ENCODE measurements at regions not wholly inside any gene's neighbourhood (a gene's known extent, or its start where the extent isn't known, plus 50 kb on each side); places are given as distances from the start of the nearest gene placed in this dataset.
A peak's percentile ranks its signal among the peaks of the same experiment; 100 is the strongest.

GRCh38 chr6:42512579-42512978, 51.2 kb upstream of the UBR2 start:
- FAIRE-seq (no peak), DNase-seq (ENCODE audit: insufficient read length, low spot score) (no peak)
- no peak for TF ChIP-seq POLR2A (IDR thresholded peaks at IDR 0.05; ENCODE audit: low read depth, low read length)

- no peak for TF ChIP-seq POLR2A (IDR thresholded peaks at IDR 0.05; ENCODE audit: low read depth, low read length)
- DNase-seq (ENCODE audit: insufficient read length, low spot score), result no peak
- peak; percentile 65 for FAIRE-seq
These were observed 51.9 kb upstream of the UBR2 start for GRCh38 chr6:42511803-42512422.

GRCh38 chr6:42510795-42511194, 53.0 kb upstream of the UBR2 start:
- DNase-seq (ENCODE audit: insufficient read length, low spot score), result no peak
- no peak for FAIRE-seq
- TF ChIP-seq POLR2A (IDR thresholded peaks at IDR 0.05; ENCODE audit: low read depth, low read length), result no peak

GRCh38 chr6:42509765-42510164, 54.1 kb upstream of the UBR2 start:
- FAIRE-seq, result no peak
- DNase-seq (ENCODE audit: insufficient read length, low spot score), result no peak
- no peak for TF ChIP-seq POLR2A (IDR thresholded peaks at IDR 0.05; ENCODE audit: low read depth, low read length)

- DNase-seq (ENCODE audit: insufficient read length, low spot score) (no peak), FAIRE-seq (no peak)
- TF ChIP-seq POLR2A (IDR thresholded peaks at IDR 0.05; ENCODE audit: low read depth, low read length), result no peak
These were observed 54.6 kb upstream of the UBR2 start for GRCh38 chr6:42509256-42509655.

- TF ChIP-seq POLR2A (IDR thresholded peaks at IDR 0.05; ENCODE audit: low read depth, low read length), result no peak
- no peak for DNase-seq (ENCODE audit: insufficient read length, low spot score)
- no peak for FAIRE-seq
These were observed 55.9 kb upstream of the UBR2 start for GRCh38 chr6:42507901-42508300.

GRCh38 chr6:42507195-42507594, 55.5 kb upstream of the TRERF1 start:
- no peak for TF ChIP-seq POLR2A (IDR thresholded peaks at IDR 0.05; ENCODE audit: low read depth, low read length)
- no peak for FAIRE-seq
- no peak for DNase-seq (ENCODE audit: insufficient read length, low spot score)

- no peak for DNase-seq (ENCODE audit: insufficient read length, low spot score)
- no peak for TF ChIP-seq POLR2A (IDR thresholded peaks at IDR 0.05; ENCODE audit: low read depth, low read length)
- no peak for FAIRE-seq
These were observed 54.3 kb upstream of the TRERF1 start for GRCh38 chr6:42506070-42506469.

- FAIRE-seq, result peak; percentile 71
- DNase-seq (ENCODE audit: insufficient read length, low spot score), result peak; percentile 31
- no peak for TF ChIP-seq POLR2A (IDR thresholded peaks at IDR 0.05; ENCODE audit: low read depth, low read length)
These were observed 53.6 kb upstream of the TRERF1 start for GRCh38 chr6:42505385-42505718.

GRCh38 chr6:42503894-42504293, 52.2 kb upstream of the TRERF1 start:
- FAIRE-seq (no peak), DNase-seq (ENCODE audit: insufficient read length, low spot score) (no peak)
- TF ChIP-seq POLR2A (IDR thresholded peaks at IDR 0.05; ENCODE audit: low read depth, low read length), result no peak

- no peak for TF ChIP-seq POLR2A (IDR thresholded peaks at IDR 0.05; ENCODE audit: low read depth, low read length)
- DNase-seq (ENCODE audit: insufficient read length, low spot score), result no peak
- no peak for FAIRE-seq
These were observed 51.3 kb upstream of the TRERF1 start for GRCh38 chr6:42502990-42503389.

GRCh38 chr6:42502127-42502526, 50.4 kb upstream of the TRERF1 start:
- FAIRE-seq (no peak), DNase-seq (ENCODE audit: insufficient read length, low spot score) (no peak)
- TF ChIP-seq POLR2A (IDR thresholded peaks at IDR 0.05; ENCODE audit: low read depth, low read length), result no peak
